ENCODE measurements at regions not wholly inside any gene's neighbourhood (a gene's known extent, or its start where the extent isn't known, plus 50 kb on each side); places are given as distances from the start of the nearest gene placed in this dataset.

DNA sequence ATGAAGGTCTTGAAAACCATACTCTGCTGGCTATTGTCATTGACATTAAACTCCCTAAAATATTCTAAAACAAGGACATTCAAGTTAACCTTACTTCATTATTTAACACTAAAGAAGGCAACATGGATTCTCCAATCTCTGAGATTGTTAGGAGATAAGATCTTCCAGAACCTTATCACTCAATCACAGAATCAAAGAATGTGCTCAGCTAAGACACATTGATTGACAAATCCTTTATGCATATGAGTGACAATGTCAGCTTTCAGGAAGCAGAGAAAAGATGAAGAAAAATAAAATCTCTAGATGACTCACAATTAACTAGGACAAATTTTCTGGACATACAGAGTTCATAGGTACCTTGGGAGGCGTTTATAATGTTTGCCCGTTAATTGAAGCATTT lies 787.2 kb downstream of the TSN start:
- 66 to 77% methylated on average over 2 of the region's 2 CpGs for WGBS, 2 donors
- Histone ChIP-seq H3K4me1 (no peaks in the 10 kb centered on the region), H3K27me3 (no peaks in the 10 kb centered on the region), H3K27ac (no peak overlapping the region), H3K4me3 (no peak overlapping the region), H3K36me3 (no peaks in the 10 kb centered on the region), H3K9me3 (no peaks in the 10 kb centered on the region)
- DNase-seq (no peak), ATAC-seq (ENCODE audit: low FRiP score in 2 of 2) (no peak)
- TF ChIP-seq POLR2A (IDR thresholded peaks at IDR 0.05) (no peak), EP300 (IDR thresholded peaks at IDR 0.05) (no peak), POLR2AphosphoS5 (IDR thresholded peaks at IDR 0.05) (no peak)
- TF ChIP-seq, protein P1, sequence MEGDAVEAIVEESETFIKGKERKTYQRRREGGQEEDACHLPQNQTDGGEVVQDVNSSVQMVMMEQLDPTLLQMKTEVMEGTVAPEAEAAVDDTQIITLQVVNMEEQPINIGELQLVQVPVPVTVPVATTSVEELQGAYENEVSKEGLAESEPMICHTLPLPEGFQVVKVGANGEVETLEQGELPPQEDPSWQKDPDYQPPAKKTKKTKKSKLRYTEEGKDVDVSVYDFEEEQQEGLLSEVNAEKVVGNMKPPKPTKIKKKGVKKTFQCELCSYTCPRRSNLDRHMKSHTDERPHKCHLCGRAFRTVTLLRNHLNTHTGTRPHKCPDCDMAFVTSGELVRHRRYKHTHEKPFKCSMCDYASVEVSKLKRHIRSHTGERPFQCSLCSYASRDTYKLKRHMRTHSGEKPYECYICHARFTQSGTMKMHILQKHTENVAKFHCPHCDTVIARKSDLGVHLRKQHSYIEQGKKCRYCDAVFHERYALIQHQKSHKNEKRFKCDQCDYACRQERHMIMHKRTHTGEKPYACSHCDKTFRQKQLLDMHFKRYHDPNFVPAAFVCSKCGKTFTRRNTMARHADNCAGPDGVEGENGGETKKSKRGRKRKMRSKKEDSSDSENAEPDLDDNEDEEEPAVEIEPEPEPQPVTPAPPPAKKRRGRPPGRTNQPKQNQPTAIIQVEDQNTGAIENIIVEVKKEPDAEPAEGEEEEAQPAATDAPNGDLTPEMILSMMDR (IDR thresholded peaks at IDR 0.05), result no peak

DNA sequence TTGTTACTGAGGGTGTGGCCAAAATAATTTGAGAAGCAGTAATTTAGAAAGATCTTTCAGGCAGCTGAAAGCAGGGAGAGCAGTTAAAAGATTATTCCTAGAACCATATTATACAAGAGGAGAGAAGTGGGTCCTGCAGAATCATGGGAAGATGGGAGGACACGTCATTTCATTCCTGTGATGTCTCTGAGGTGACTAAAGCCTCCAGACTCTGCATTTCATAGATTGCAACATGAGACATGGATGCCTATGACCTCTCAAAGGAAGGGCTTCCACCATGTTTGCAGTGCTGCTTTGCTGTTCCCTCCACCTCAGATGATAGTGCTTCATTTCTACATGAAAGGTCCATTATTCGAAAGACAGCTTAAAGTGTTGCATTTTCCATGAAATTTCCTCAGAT lies 788.4 kb downstream of the TSN start:
- 85 to 89% methylated on average over 2 of the region's 2 CpGs for WGBS, 2 donors
- TF ChIP-seq EP300 (IDR thresholded peaks at IDR 0.05), result no peak
- no peak for TF ChIP-seq POLR2AphosphoS5 (IDR thresholded peaks at IDR 0.05)
- TF ChIP-seq, protein P1 (IDR thresholded peaks at IDR 0.05), result no peak
- TF ChIP-seq POLR2A (IDR thresholded peaks at IDR 0.05), result no peak
- no peaks in the 10 kb centered on the region for H3K36me3 ChIP-seq
- H3K4me3 ChIP-seq, result no peak overlapping the region
- ATAC-seq (ENCODE audit: low FRiP score in 2 of 2) (no peak), DNase-seq (no peak)
- no peaks in the 10 kb centered on the region for H3K9me3 ChIP-seq
- no peak overlapping the region for H3K27ac ChIP-seq
- no peaks in the 10 kb centered on the region for H3K4me1 ChIP-seq
- H3K27me3 ChIP-seq, result no peaks in the 10 kb centered on the region

DNA sequence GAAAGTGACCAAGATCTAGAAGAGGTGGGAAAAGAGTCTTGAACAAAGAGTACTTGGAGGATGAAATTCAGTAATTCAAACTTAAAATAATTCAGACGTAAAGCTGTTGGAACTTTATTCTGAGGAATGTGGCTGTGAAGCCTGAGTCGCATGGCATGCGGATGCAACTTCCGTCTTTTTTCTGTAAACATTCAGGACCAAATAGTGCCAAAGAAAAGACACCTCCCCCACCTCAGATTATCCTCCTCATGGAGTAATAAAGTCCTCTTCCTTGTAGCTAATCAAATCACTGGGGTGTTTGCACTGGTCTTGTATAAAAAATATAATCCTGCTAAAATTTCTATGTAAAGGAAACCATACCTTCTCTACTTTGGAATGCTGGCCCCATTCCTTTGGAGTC lies 790.4 kb downstream of the TSN start:
- no peak overlapping the region for H3K4me3 ChIP-seq
- no peaks in the 10 kb centered on the region for H3K9me3 ChIP-seq
- no peaks in the 10 kb centered on the region for H3K4me1 ChIP-seq
- no peaks in the 10 kb centered on the region for H3K36me3 ChIP-seq
- no peak overlapping the region for H3K27ac ChIP-seq
- TF ChIP-seq POLR2AphosphoS5 (IDR thresholded peaks at IDR 0.05), result no peak
- no peak for TF ChIP-seq EP300 (IDR thresholded peaks at IDR 0.05)
- TF ChIP-seq, protein P1 (IDR thresholded peaks at IDR 0.05), result no peak
- TF ChIP-seq POLR2A (IDR thresholded peaks at IDR 0.05), result no peak
- WGBS, 2 donors, result 65 to 71% methylated on average over 4 of the region's 4 CpGs
- no peaks in the 10 kb centered on the region for H3K27me3 ChIP-seq
- DNase-seq (no peak), ATAC-seq (ENCODE audit: low FRiP score in 2 of 2) (no peak)

DNA sequence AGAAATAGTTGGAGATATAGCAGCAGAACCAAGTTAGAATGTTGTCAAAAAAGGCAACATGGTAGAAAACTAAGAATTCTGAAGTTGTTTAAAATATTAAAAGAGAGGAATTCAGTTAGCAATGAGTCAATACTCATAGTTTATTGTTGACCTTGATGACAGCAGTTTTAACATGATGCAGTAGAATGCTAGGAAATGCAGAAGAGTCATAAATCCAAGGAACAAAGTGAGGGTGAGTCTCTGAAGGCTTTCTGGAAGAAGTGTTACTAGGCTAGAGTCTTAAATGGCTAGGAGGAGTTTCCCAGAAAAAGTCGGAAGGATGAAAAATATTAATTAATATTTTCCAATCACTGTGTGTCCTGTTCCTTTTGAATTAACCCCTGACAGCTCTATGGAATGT lies 807.3 kb downstream of the TSN start:
- DNase-seq, result no peak
- TF ChIP-seq EP300 (IDR thresholded peaks at IDR 0.05) (no peak), POLR2AphosphoS5 (IDR thresholded peaks at IDR 0.05) (no peak), POLR2A (IDR thresholded peaks at IDR 0.05) (no peak)
- TF ChIP-seq, protein P1 (IDR thresholded peaks at IDR 0.05), result no peak
- no peaks in the 10 kb centered on the region for H3K4me1 ChIP-seq
- no peaks in the 10 kb centered on the region for H3K9me3 ChIP-seq
- H3K4me3 ChIP-seq, result no peak overlapping the region
- H3K27me3 ChIP-seq, result no peaks in the 10 kb centered on the region
- no peak for ATAC-seq (ENCODE audit: low FRiP score in 2 of 2)
- 53 to 60% methylated on average over 1 of the region's 1 CpG for WGBS, 2 donors
- no peak overlapping the region for H3K27ac ChIP-seq
- no peaks in the 10 kb centered on the region for H3K36me3 ChIP-seq

DNA sequence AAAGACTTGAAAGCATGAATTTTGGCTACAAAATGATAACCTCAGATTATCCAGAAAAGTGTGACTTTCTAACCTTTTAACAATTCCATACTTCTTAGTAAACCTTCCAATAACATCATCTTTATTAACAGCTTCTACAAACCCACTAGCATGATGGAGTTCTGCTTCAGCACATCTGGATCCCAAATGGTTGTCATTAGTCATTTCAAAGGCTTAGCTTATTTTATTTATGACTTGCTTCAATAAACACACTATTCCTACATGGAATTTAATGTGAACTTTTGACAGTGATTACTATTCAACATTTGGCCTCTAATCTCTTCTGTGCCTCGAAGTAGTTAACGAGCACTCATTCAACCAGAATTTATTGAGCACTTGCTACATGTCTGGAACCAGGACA lies 808.3 kb downstream of the TSN start:
- 71 to 72% methylated on average over 2 of the region's 2 CpGs for WGBS, 2 donors
- no peak for TF ChIP-seq EP300 (IDR thresholded peaks at IDR 0.05)
- TF ChIP-seq POLR2A (IDR thresholded peaks at IDR 0.05), result no peak
- TF ChIP-seq, protein P1 (IDR thresholded peaks at IDR 0.05), result no peak
- no peak for TF ChIP-seq POLR2AphosphoS5 (IDR thresholded peaks at IDR 0.05)
- H3K27ac ChIP-seq, result no peak overlapping the region
- H3K4me3 ChIP-seq, result no peak overlapping the region
- ATAC-seq (ENCODE audit: low FRiP score in 2 of 2) (no peak), DNase-seq (no peak)
- no peaks in the 10 kb centered on the region for H3K27me3 ChIP-seq
- no peaks in the 10 kb centered on the region for H3K36me3 ChIP-seq
- H3K4me1 ChIP-seq, result no peaks in the 10 kb centered on the region
- H3K9me3 ChIP-seq, result no peaks in the 10 kb centered on the region
